ENCODE measurements at regions not wholly inside any gene's neighbourhood (a gene's known extent, or its start where the extent isn't known, plus 50 kb on each side); places are given as distances from the start of the nearest gene placed in this dataset.
A peak's percentile ranks its signal among the peaks of the same experiment; 100 is the strongest.

GRCh38 chr9:94166976-94167346 lies 82.7 kb downstream of the PTPDC1 start:
- Histone ChIP-seq H2AFZ (ENCODE audit: low read depth, low read length, severe bottlenecking) (no peak overlapping the region), H3K79me2 (ENCODE audit: insufficient read depth, low read length) (peaks cover 52% of the 10 kb centered on the region), H3K4me3 (ENCODE audit: insufficient read depth, low read length, poor library complexity, severe bottlenecking) (peak overlapping the region; percentile 96), H3K9me3 (ENCODE audit: insufficient read depth, low read length) (no peaks in the 10 kb centered on the region), H3K27ac (ENCODE audit: low read depth, low read length) (peak overlapping the region; percentile 94), H3K36me3 (ENCODE audit: low read length) (peaks cover 16% of the 10 kb centered on the region), H3K9ac (ENCODE audit: low read length) (peak overlapping the region; percentile 98), H3K27me3 (ENCODE audit: low read length) (no peaks in the 10 kb centered on the region), H3K4me2 (ENCODE audit: low read depth, low read length, poor library complexity, severe bottlenecking) (peak overlapping the region; percentile 99), H4K20me1 (ENCODE audit: low read depth, low read length) (peaks cover 42% of the 10 kb centered on the region), H3K9me2 (replicated peaks; ENCODE audit: insufficient read depth, low read length) (no peaks in the 10 kb centered on the region), H3F3A (ENCODE audit: insufficient read depth) (peaks cover 16% of the 10 kb centered on the region)
- TF ChIP-seq EZH2phosphoT487 (conservative IDR thresholded peaks at IDR 0.05; ENCODE audit: low read length) (no peak), CTCF (IDR thresholded peaks at IDR 0.05; ENCODE audit: insufficient read depth, low read length, poor library complexity, severe bottlenecking) (no peak)

GRCh38 chr9:94167376-94167890 lies 83.2 kb downstream of the PTPDC1 start:
- no peaks in the 10 kb centered on the region for H3K27me3 ChIP-seq (ENCODE audit: low read length)
- H3K36me3 ChIP-seq (ENCODE audit: low read length), result peaks cover 16% of the 10 kb centered on the region
- H2AFZ ChIP-seq (ENCODE audit: low read depth, low read length, severe bottlenecking), result no peak overlapping the region
- no peak for TF ChIP-seq CTCF (IDR thresholded peaks at IDR 0.05; ENCODE audit: insufficient read depth, low read length, poor library complexity, severe bottlenecking)
- TF ChIP-seq EZH2phosphoT487 (conservative IDR thresholded peaks at IDR 0.05; ENCODE audit: low read length), result no peak
- no peaks in the 10 kb centered on the region for H3K9me3 ChIP-seq (ENCODE audit: insufficient read depth, low read length)
- peaks cover 57% of the 10 kb centered on the region for H3K79me2 ChIP-seq (ENCODE audit: insufficient read depth, low read length)
- peak overlapping the region; percentile 94 for H3K27ac ChIP-seq (ENCODE audit: low read depth, low read length)
- peaks cover 45% of the 10 kb centered on the region for H4K20me1 ChIP-seq (ENCODE audit: low read depth, low read length)
- peaks cover 16% of the 10 kb centered on the region for H3F3A ChIP-seq (ENCODE audit: insufficient read depth)
- peak overlapping the region; percentile 98 for H3K9ac ChIP-seq (ENCODE audit: low read length)
- H3K4me2 ChIP-seq (ENCODE audit: low read depth, low read length, poor library complexity, severe bottlenecking), result peak overlapping the region; percentile 99
- H3K4me3 ChIP-seq (ENCODE audit: insufficient read depth, low read length, poor library complexity, severe bottlenecking), result peak overlapping the region; percentile 96
- no peaks in the 10 kb centered on the region for H3K9me2 ChIP-seq (replicated peaks; ENCODE audit: insufficient read depth, low read length)

- no peaks in the 10 kb centered on the region for H3K9me3 ChIP-seq (ENCODE audit: insufficient read depth, low read length)
- peaks cover 66% of the 10 kb centered on the region for H3K79me2 ChIP-seq (ENCODE audit: insufficient read depth, low read length)
- peaks cover 19% of the 10 kb centered on the region for H3K36me3 ChIP-seq (ENCODE audit: low read length)
- H3K27me3 ChIP-seq (ENCODE audit: low read length), result no peaks in the 10 kb centered on the region
- H3K4me3 ChIP-seq (ENCODE audit: insufficient read depth, low read length, poor library complexity, severe bottlenecking), result peak overlapping the region; percentile 96
- H3K27ac ChIP-seq (ENCODE audit: low read depth, low read length), result peak overlapping the region; percentile 14; the same call in 1 of the 2 replicates
- H3K9me2 ChIP-seq (replicated peaks; ENCODE audit: insufficient read depth, low read length), result no peaks in the 10 kb centered on the region
- H4K20me1 ChIP-seq (ENCODE audit: low read depth, low read length), result peaks cover 52% of the 10 kb centered on the region
- peak overlapping the region; percentile 98 for H3K9ac ChIP-seq (ENCODE audit: low read length)
- H2AFZ ChIP-seq (ENCODE audit: low read depth, low read length, severe bottlenecking), result no peak overlapping the region
- H3F3A ChIP-seq (ENCODE audit: insufficient read depth), result peaks cover 16% of the 10 kb centered on the region
- H3K4me2 ChIP-seq (ENCODE audit: low read depth, low read length, poor library complexity, severe bottlenecking), result peak overlapping the region; percentile 99
- TF ChIP-seq EZH2phosphoT487 (conservative IDR thresholded peaks at IDR 0.05; ENCODE audit: low read length), result no peak
- no peak for TF ChIP-seq CTCF (IDR thresholded peaks at IDR 0.05; ENCODE audit: insufficient read depth, low read length, poor library complexity, severe bottlenecking)
Measured at GRCh38 chr9:94168203-94169000, 84.1 kb downstream of the PTPDC1 start.
